ENCODE measurements at regions not wholly inside any gene's neighbourhood (a gene's known extent, or its start where the extent isn't known, plus 50 kb on each side); places are given as distances from the start of the nearest gene placed in this dataset.
A peak's percentile ranks its signal among the peaks of the same experiment; 100 is the strongest.

DNA sequence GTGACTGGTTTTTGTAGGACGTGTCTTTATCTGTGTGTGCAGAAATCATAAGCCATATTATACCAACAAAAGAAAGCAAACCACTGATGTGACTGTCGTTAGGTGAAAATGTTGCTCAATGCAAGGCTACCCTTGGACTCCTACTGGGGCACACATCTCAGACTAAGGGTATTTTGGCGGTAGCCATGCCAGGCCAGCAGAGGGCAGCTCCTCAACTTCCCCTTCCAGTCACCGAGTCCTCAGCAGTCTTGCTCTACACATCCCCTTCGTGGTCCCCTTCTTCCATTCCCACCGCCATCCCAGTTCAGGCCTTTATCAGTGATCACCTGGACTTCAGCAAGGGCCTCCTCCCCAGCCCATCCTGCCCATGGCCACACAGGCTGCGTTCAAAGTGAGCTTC is 113.7 kb upstream of the GGTLC1 start:
- DNase-seq: peak in 1 of 14 donors; percentile 2

DNA sequence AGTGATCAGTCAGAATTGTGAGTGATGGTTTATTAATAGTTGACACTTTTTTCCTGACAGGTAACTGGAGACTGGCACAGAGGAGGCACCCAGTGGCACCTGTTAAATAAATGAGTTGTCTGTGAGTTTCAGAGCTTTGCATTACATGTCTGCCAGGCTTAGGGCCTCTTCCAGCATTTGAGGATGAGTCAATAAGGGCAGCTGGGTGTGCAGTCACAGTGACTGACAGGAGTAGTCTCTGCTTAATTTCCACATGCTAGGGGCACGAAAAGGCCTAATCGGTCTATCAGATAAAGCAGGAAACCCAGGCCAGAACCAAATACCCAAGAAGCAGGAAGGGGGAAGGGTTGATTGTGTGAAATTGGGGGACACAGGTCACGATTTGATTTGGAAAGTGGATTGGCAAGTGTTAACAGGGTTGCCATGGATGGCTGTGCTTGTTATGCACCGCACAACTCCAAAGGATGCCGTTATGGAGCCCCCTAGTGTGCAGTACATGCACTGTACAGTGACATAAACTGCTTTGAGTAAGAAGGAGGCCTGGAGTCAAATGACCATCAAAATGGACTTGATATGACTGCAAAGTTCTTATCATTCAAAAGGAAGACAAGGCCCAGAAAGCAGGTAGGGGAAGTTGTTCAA is 111.9 kb upstream of the GGTLC1 start:
- peak in 4 of 14 donors; percentile 1 to 22 (median 3) for DNase-seq

GRCh38 chr20:24098886-24099285 is 110.3 kb upstream of the GGTLC1 start:
- no peak for DNase-seq

DNA sequence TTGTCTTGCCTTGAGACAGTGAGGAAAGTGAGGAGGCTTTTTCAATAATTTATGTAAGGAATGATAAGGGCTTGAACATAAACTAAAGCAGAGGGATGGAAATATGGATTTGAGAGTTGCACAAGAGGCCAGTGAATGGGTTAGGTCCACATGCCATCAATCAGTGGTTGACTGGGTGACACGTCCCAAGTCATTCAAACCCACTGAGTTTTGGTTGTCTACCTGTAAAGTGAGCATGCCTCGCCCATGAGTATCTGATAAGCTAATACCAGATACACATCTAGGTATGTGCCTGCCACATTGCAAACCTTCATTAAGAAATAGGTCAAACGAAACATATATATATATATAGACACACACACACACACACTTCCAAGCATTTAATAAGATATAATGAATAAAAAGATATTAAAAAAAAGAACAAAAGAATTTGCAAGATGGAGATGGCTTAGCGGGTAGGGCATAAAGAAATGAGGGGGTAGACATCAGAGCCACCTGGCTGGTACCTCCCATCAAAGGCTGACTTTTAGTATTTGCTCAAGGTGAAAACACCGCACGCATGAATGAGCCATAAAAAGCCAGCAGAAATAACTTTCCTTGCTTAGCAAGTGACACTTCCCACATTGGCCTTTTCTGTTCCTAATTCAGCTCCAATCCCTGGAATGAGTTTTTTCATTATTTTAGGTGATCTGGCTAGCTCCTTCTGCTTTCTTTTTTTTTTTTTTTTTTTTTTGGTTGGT is 109.1 kb upstream of the GGTLC1 start:
- no peak for DNase-seq

- no peak for DNase-seq
Measured at GRCh38 chr20:24096864-24097450, 108.4 kb upstream of the GGTLC1 start.

DNA sequence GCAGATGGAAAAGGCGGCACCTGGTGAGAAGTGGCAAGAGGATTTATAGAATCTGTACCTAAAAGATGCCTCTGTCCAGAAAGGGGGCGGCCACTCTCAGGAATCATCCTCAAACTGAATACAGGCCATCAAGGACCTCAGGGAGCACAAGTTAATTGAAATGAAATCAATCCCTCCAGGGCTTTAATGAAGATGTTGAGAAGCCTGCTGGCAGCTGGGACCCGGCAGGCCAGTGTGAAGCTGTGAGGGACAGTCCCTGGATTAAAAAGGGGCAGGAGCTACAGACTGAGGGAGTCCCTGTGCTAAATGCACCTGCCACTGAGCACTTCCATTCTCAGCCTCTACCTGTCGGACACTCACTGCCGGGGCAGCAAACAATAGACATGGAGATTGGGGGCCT is 107.7 kb upstream of the GGTLC1 start:
- DNase-seq: no peak

DNA sequence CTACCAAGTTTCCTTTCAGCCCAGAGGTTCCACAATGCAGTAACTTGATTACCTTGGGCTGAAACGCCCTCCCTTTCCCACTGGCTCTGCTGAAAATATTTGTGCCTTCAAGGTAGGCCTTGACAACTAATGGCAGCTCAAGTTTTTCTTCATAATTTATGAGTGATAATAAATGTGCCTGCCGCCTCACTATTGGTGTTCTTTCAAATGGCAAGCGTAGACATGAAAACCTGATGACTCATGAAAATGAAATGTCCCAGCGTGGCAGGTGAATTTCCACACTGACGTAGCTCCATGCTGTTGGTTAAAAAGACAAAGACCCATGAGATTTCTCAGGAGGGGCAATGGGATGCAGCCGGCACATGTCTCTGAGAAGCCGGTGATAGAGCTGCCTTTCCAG is 107.2 kb upstream of the GGTLC1 start:
- no peak for DNase-seq

- DNase-seq: no peak
Measured at GRCh38 chr20:24095303-24095702, 106.7 kb upstream of the GGTLC1 start.

DNA sequence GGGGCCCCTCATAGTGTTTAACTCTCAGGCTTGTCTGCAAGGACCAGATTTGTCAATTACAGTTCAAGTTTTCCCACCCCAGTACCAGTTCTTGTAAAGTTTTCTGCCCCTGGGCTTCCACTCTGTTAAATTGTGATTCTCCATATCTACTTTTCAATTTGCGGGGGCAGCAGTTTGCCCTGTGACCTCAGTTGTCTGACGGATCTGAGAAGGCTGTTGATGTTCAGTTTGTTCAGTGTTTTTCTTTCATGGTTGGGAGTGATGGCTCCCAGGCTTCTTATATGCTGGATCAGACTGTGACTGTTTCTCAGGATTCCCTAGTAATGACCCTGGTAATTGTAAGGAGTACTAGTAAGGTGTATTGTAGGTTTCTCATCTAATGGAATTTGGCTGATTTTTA is 101.0 kb upstream of the GGTLC1 start:
- no peak for DNase-seq

- DNase-seq: no peak
Measured at GRCh38 chr20:24086121-24086520, 97.5 kb upstream of the GGTLC1 start.

- DNase-seq: no peak
Measured at GRCh38 chr20:24084281-24084680, 95.7 kb upstream of the GGTLC1 start.

DNA sequence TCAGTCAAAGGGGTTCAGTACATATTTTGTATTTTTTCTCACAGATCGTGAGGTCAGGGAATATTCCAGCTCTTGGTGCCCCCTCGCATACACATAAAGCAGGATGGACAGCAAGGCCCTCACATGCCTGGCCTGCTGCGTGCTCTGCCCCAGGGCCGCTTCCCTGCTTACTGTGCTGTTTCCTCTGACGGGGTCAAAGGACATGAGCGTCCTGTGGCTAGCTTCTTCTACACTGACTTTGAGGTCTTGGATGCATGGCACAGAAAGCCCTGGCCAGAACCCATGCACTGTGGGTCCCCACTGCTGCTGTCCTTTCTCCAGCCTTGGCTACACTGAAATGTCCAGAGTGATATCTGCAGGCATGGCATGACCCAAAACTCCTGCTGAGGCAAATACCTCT is 92.5 kb upstream of the GGTLC1 start:
- DNase-seq: no peak

GRCh38 chr20:24079661-24080412 is 91.3 kb upstream of the GGTLC1 start:
- no peak for DNase-seq

GRCh38 chr20:24077145-24077544 is 88.6 kb upstream of the GGTLC1 start:
- DNase-seq: no peak

DNA sequence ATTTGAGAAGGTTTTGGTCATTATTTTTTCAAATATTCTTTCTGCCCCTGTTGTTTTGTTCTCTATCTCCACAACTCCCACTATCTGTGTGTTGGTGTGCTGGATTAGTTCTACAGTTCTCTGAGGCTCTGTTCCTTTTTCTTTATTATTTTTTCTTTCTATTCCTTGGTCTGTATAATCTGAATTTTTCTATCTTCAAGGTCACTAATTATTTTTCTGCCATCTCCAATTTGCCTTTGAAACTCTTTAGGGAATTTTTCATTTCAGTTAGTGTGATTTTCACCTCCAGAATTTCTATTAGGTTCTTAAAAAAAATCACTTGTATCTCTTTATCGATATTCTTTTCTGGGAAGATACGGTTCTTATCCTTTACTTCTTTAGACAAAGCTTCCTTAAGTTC is 82.1 kb upstream of the GGTLC1 start:
- DNase-seq: no peak

DNA sequence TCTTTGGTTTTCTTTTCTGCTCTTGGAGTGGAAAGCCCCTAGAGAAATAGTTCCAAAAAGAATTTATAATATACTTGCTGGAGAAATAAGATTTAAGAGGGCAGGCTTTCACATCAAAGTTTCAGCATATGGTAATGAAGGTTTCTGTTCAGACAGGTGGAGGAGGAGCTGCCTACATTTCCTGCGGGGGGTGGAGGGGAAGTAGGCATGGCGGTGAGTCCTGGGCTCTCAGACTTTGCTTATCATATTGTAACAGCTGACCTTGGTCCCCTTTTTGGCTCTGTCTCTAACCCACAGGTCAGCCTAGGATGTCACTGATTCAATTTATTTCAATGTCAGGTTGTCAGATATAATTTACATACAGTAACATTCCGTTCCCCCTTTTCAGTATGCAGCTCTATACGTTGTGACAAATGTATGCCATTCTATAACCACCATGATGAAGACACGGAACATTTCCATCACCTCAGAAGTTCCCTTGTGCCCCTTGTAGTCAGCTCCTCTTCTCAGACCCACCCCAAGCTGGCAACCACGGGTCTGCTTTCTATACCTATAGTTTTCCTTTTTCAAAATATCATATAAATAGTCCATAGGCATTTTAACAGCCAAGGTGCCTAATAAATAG is 77.6 kb upstream of the GGTLC1 start:
- DNase-seq: no peak

DNA sequence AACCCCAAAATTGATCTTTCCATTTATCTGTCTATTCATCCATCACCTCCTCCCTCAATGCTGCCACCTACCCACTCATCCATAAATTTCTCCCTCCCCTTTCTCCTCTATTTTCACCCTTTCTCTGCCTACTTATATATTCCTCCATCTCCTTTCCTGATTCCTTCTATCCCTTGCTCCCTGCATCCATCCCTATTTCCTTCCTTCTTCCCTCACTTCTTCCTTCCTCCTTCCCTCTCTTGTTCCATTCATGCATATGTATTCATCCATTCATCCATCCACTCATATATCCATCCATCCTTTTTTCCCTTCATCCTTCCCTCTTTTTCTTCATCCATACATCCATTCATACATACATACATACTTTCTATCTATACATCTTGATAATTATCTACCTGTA is 76.3 kb upstream of the GGTLC1 start:
- no peak for DNase-seq

GRCh38 chr20:24064092-24064491 is 75.5 kb upstream of the GGTLC1 start:
- no peak for DNase-seq

DNA sequence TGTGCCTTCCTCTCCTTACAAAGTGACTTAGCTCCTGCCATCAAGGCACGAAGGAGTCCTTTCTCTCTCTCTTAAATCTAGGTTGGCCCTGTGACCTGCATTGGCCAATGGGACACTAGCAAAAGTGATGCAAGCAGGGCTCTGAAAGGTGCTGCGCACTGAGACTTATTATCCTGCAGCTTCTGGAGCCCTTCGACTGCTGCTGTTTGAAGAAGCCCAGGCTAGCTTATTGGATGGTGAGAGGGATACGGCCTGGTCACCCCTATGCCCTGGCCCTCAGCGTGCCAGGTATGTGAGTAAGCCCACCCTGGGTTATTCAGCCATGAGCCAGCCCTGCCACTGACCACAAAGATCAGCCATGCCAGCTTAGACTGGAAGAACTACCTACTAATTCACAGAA is 74.5 kb upstream of the GGTLC1 start:
- DNase-seq: no peak

DNA sequence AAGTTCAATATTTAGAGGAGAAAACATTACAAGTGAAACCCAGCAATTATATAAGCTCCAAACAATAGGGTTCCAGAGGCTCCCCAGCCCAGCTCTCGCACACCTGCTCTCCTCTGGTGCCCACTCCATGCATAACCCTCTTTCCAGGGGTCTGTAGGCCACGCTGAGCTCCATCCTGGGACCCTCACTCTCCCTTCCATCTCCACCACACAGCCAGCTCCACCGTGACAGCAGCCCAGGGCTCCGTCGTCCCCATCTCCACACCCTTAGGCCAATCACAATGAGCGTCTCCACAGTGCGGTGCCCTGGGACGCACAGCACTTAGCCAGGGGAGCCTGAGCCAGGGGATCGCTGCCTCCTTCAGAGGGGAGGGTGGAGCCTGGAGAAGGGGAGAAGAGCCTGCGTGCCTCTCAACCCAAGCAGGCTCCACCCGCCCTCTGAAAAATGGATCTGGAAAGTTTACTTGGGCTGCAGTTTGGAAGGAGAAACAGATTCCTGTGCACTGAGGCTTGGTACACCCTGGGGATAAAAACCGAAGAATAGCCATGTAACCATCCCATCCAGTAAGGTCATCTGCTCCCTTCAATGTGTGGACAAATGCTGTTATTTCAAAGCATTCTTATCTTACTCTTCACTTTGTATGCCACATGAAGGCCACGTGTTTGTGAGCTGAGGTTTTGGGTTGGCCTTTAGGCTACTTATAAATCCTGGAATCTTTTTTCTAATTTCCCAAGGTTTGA is 72.4 kb upstream of the GGTLC1 start:
- DNase-seq: no peak

DNA sequence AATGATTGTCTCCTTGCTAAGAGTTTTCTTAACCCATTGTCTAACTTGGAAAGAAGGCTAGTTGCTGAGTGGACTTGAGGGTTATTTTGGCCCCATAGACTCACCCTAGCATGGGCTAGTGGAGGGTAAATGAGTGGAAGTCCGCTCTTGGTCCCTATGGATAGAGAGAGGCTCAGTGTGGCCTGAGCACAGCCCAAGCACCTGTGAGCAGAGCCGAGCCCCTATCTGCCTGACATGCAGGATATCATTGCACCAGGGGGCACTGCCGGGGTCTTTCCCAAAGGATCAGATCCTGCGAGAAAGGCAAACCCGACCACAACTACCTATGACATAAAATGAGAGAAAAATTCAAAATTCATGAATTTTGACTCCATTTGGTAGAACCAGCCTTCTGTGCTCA is 70.6 kb upstream of the GGTLC1 start:
- no peak for DNase-seq

DNA sequence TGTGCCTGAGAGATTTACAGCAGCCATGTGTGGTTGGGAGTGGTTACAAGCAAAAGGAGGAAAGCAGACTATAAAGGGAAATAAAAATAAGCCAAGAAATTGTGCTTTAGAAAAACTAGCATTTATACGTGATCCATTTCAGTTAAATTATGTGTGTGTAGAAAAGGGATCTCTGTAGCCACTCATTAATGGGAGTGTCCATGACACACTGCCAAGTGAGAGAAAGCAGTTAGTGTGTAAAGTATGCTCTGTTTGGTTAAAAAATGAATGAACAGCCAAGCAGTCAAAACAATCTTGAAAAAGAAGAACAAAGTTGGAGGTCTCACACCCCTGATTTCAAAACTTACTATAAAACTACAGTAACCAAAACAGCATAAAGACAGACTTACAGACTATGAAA is 67.9 kb upstream of the GGTLC1 start:
- DNase-seq: no peak
